ENCODE measurements at regions not wholly inside any gene's neighbourhood (a gene's known extent, or its start where the extent isn't known, plus 50 kb on each side); places are given as distances from the start of the nearest gene placed in this dataset.

DNA sequence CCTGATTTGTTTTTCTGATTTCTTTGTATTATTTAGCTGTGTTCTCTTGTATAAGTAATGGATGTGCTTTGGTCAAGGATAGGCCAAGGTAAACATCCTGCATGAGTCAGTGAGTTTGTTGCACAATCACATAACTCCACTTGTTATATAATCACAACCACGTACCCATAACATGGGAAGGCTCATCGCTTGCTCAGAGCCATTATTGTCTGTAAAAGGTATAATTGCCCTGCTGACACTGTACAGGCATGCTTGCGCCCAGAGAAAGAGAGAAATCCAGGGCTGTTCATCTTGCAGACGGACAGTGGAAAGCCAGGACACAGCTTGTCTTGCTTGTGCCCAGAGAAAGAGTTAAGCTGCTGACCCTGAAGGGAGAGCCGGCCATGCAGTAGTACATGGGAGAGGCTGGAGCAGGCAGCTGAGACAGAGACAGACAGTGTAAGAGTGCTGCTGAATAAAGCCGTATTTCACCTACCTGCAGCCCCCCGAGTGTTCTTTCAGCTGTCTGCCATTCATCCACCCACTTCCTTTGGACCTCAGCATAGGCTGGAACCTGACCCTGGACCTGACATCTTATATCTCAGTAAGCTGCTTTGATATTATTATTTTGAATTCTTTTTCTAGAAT, 174.7 kb upstream of the DAAM1 start (continued):
- TF ChIP-seq KIAA2018 (CRISPR knock-in tag; IDR thresholded peaks at IDR 0.05; ENCODE audit: borderline replicate concordance), result no peak
- TF ChIP-seq PRMT3 (CRISPR knock-in tag; IDR thresholded peaks at IDR 0.05; ENCODE audit: borderline replicate concordance, low read depth), result no peak
- no peak for TF ChIP-seq DMTF1 (CRISPR knock-in tag; IDR thresholded peaks at IDR 0.05)
- TF ChIP-seq ZSCAN5A (CRISPR knock-in tag; IDR thresholded peaks at IDR 0.05; ENCODE audit: borderline replicate concordance), result peak; percentile 80; the same call in 1 of the 2 replicates
- no peak for TF ChIP-seq YY1 (IDR thresholded peaks at IDR 0.05; ENCODE audit: insufficient read depth, insufficient replicate concordance, low read depth, low read length)
- no peak for TF ChIP-seq NRL (CRISPR knock-in tag; IDR thresholded peaks at IDR 0.05; ENCODE audit: borderline replicate concordance)
- peak; percentile 34; the same call in 1 of the 2 replicates for TF ChIP-seq TBX2 (CRISPR knock-in tag; IDR thresholded peaks at IDR 0.05; ENCODE audit: borderline replicate concordance)
- TF ChIP-seq MYPOP (CRISPR knock-in tag; IDR thresholded peaks at IDR 0.05), result no peak
- TF ChIP-seq, protein P1, sequence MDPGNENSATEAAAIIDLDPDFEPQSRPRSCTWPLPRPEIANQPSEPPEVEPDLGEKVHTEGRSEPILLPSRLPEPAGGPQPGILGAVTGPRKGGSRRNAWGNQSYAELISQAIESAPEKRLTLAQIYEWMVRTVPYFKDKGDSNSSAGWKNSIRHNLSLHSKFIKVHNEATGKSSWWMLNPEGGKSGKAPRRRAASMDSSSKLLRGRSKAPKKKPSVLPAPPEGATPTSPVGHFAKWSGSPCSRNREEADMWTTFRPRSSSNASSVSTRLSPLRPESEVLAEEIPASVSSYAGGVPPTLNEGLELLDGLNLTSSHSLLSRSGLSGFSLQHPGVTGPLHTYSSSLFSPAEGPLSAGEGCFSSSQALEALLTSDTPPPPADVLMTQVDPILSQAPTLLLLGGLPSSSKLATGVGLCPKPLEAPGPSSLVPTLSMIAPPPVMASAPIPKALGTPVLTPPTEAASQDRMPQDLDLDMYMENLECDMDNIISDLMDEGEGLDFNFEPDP (CRISPR knock-in tag; conservative IDR thresholded peaks at IDR 0.05), result no peak
- TF ChIP-seq SNAPC5 (CRISPR knock-in tag; IDR thresholded peaks at IDR 0.05; ENCODE audit: borderline replicate concordance), result no peak
- no peak for TF ChIP-seq ZNF138 (CRISPR knock-in tag; IDR thresholded peaks at IDR 0.05; ENCODE audit: low read depth)

All from HepG2 (cell line).